Ecto neural progenitor cell (in vitro differentiated cells): ENCODE measurements at regions not wholly inside any gene's neighbourhood (a gene's known extent, or its start where the extent isn't known, plus 50 kb on each side); places are given as distances from the start of the nearest gene placed in this dataset.
A peak's percentile ranks its signal among the peaks of the same experiment; 100 is the strongest.

Experiments
- DNase-seq: peaks from one replicate; pipeline ENCODE4 v3.0.0-alpha.2; 2018; ENCODE audit warnings: low spot score

GRCh38 chr17:22441776-22442175 is 749.5 kb downstream of the KCNJ18 start:
- no peak for DNase-seq

- no peak for DNase-seq
Observed at GRCh38 chr17:22443061-22443460, 750.7 kb downstream of the KCNJ18 start.

DNA sequence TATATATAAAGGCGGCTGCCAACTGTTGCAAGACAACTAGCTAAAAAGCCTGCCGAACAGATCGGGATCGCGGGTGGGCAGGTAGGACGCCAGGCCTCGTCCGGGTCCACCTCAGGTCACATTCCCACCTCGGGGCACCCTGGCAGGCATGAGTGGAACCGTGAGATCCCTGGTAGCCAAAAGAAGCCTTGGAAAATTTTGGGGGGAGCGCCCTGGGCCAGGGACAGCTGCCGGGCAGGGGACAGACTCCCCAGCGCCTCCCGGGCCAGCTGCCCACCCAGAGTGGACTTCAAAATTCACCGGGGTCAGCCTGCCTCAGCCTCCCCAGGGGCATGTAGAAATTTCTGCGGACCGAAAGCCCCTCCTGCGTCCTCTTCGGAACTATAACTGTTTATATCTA is 760.9 kb downstream of the KCNJ18 start:
- no peak for DNase-seq

DNA sequence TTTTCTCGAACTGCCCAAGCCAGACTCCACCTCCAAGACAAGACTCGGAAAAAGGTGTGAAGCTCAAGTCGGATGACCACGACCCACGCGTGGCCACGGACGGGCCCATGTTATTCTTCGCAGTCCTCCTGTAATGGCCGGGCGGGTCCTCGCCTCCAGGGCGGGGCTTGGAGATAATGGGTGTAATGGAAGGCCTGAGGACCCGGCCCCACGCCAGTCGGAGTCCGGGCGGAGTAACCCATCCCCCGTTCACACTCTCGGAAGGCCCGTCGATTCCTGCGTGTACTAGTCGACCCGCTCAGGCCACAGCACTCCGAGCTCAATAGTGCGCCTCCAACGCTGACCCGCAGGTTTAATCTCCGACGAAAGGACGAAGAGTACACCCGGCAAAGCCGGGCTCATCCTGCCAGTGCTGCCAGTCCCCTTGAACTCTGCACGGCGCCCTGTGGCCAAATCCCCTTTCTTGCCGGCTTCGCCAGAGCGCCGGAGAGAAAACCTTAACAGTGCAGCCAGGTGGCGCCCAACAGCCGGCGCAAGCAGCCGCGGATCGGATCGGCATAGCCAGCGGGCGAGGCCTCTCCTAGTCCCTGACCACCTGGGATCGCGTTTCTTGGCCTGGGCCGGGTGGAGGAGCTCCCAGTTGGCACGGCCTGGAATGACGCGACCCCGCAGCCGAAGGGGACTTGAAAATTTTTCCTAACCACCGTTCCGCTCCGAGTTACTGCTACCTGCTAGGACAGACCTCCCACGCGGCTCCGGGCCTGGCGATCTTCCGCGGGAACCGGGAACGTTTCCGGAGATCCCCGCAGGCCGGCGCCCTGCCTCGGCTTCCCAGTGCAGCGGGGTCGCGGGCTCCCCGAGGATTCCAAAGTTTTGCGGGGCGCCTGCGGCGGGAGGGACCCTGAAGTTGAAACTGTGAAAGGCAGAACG is 762.0 kb downstream of the KCNJ18 start:
- DNase-seq = no peak

- no peak for DNase-seq
Observed at GRCh38 chr17:22459331-22459952, 767.1 kb downstream of the KCNJ18 start.

DNA sequence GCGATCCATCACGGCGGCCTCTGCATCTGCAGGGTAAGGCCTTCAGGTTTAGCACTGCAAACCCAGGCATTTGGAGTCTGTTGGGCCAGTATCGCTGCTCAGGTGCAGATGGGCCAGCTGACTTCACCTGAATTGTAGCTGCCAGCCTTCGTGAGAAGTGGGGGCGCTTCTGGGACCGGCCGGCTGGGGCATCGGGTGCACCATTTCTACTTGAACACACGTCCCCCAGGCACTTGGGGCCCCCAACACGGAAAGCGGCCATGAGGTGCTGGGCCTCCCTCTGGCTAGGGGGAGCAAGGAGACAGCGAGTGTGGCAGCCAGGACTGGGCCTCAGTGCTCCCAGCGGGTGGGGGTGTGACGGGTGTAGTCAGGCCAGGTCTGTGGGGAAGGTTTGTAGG is 767.6 kb downstream of the KCNJ18 start:
- no peak for DNase-seq

- no peak for DNase-seq
Observed at GRCh38 chr17:22460461-22461063, 768.2 kb downstream of the KCNJ18 start.

DNA sequence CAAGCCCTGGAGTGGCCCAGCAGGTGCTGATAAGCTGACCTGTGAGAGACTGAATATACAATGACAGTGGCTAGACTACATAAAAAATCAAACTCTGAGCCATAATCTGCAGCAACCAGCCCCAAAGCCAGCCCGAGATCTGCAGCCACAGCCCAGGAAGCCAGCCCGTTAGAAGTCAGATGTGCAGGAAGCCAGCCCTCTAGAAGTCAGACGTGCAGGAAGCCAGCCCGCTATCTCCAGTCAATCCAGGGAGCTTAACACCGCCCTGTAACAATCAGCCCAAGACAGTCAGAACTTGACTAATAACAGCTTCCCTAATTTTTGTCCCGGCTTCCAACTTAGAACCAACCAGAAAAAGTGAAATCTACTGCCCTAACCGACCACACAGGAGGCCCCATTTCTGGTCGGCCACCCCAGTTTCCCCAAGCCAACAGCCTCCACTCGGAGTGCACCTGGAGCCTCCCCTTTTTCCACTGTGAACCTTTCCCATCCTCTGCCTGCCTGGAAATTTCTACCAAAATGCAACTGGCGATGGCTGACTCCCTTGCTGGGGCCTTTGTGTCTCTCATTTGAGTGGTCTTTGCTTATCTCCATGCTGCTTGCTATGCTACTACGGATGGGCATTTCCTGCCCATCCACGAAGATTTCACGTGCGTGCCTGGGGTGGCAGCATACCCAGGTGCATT is 769.3 kb downstream of the KCNJ18 start:
- no peak for DNase-seq

DNA sequence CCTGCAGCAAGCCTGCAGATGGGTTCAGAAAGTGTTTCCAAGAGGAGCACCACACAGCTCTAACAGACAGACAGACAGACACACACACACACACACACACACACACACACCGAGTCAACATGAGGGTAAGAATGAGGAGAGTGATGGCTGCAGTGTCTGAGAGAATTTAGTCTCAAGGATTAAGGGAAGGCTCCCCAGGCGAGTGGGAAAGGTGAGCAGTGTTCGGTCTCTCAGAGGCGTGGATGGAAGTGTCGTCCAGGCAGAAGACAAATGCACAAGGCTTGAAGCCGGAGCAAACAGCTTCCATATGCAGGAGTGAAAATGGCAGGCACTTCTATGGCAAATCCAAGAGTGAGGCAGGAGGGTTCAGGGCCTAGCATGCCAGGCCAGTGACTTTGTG is 770.1 kb downstream of the KCNJ18 start:
- DNase-seq = no peak

GRCh38 chr17:22463110-22463850 is 771.0 kb downstream of the KCNJ18 start:
- no peak for DNase-seq

GRCh38 chr17:22464041-22464440 is 771.7 kb downstream of the KCNJ18 start:
- no peak for DNase-seq

- DNase-seq = no peak
Observed at GRCh38 chr17:22467720-22468119, 775.4 kb downstream of the KCNJ18 start.

DNA sequence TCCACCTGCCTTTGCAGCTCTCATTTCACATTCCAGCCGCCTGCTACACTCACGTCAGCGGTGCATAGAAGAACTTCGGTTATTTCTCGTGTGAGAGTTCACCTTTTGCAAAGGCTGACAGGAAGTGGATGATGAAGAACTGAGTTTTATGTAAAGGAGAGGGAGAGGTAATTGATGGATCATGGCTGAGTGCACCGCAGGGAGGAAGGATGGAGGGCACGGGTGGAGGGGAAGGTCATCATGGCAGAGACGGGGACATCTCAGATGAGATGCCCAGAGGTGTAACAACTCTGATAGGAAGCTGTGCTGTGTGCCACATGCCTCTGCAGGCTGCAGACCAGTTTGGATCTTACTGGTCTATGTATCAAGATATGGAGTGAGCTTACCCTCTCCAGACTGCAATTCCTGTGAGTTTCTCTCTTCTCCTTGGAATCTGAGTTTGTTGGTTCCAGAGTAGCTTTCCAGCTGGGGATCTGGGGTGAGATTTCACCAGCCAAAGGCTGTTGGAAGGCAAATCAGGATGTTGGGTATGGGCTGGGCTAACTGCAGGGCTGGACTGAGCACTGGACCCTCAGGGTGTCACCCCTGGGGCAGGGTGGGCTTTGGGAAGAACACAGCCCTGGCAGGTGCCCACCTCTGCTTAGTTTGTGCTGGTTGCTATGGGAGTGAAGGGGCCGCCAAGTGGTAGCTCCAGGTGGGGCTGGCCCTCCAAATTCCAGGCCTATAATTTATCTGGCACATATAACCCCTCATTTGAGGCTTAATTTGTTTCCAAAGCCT is 777.0 kb downstream of the KCNJ18 start:
- DNase-seq = no peak

GRCh38 chr17:22469941-22470340 is 777.6 kb downstream of the KCNJ18 start:
- DNase-seq = no peak

DNA sequence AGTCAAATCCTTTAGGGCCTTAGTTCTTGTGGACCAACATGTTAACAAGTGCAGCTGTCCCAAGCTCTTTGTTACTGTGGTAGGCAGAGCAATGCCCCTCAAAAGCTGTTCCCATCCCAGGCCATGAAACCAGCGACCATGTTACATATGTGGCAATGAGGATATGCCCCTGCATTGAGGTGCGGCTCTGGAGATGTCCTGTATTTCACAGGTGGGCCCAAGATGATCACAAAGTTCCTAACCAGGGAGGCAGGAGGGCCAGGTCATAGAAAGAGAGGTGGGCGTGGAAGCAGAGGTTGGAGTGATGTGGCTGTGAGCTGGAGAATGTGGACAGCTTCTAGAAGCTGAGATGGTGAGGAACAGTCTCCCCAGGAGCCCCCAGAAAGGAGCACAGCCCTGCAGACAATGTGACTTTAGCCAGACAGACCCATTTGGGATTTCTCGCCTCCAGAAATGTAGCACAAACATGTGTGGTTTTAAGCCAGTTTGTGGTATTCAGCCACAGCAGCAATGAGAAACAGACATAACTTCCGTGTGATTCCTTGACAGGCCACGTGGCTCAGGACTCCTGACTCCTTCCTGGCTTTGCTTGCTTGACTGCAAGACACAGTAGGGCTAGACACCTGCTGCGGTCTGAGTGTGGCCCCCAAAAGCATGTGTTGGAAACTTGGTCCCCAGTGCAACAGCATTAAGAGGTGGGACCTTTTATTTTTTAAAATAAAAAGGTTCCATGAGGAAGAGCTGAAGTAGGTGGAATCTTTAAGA is 778.3 kb downstream of the KCNJ18 start:
- no peak for DNase-seq

DNA sequence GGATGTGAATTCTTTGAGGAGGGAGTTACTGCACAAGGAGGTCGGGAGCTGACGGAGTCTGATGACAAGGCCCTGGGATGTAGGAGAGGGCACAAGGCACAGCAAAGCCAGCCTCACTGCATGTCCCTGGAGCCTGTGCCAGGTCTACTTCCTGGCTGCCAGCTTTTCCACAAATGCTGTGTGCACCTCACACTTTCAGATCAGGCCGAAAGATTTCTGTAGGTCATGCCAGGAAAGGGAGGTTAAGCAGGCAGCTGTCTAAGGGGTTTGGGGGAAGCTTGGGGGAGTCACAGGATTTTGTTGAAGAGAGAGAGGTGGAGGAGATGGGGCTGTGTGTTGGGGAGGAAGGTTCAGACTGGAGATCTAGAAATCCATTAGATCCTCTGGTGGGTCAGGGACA is 792.5 kb downstream of the KCNJ18 start:
- no peak for DNase-seq

DNA sequence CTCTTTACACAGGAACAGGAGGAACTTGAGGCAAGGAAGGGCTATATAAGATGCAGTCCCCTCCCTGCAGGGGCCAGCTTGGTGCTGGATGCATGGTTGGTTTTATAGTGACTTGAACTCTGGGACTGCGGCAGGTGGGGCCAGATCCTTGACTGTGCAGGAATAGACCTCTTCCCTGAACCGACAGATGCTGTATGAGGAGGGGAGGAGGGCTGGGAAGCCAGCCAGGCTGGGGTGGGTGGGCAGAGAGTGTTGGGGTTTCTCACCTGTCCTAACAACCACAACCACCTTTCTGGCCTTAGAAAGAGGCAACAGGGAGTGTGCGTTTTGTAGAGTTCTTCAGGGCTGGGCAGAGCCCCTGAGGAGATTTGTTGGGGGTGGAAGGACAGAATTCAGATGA is 798.1 kb downstream of the KCNJ18 start:
- no peak for DNase-seq

GRCh38 chr17:22492331-22492730 is 800.0 kb downstream of the KCNJ18 start:
- DNase-seq = no peak

- DNase-seq = no peak
Observed at GRCh38 chr17:22496450-22496849, 804.1 kb downstream of the KCNJ18 start.

DNA sequence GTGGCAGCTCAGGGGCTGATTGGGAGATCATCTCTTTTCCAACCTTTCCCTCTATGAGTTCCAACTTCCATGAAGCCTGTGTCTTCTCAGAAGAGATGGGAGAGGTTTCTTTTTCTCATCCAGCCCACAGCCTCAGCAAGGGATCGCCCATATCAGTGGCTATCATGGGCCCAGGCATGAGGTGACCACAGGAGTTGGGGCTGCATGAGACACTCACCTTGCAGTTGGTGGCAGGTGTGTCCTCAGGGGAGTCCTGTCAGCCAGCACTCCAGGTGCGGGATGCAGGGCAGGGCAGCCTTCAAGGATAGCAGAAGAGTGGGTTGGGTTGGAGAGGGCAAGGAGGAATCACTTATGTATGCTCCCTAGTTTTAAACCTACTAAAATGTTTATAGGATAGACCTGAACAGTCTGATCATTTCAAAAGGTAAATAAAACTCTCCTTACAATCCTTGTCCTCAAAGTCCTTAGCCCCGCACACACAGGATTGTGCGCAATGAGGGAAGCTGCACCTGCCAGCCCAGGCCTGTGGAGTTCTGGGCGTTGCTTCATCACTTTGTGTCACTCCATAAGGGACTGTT is 811.1 kb downstream of the KCNJ18 start:
- DNase-seq = peak; percentile 19
